ENCODE measurements at regions not wholly inside any gene's neighbourhood (a gene's known extent, or its start where the extent isn't known, plus 50 kb on each side); places are given as distances from the start of the nearest gene placed in this dataset.

DNA sequence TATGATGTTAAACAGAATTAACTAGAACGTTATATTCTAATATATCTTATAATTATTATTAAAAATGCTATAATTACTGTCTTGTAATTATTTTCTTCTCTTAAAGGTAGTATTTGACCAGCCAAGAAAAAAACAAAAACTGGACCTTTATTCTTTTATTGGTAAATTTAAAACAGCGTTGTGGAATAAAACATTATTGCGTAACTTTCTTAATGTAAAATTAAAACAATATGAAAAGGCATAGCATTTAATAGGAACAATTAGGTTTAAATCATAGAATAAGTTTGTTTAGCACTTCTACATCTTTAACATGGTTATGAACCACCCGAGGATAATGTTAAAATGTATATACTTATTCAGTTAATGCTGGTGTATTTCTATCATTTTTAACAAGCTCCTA, 574.5 kb upstream of the CDH18 start:
- intact Hi-C loops (cut with DNase I), result no loop called here
- no peak for ATAC-seq
- Histone ChIP-seq H3K9me3 (no peaks in the 10 kb centered on the region), H3K4me1 (no peaks in the 10 kb centered on the region), H3K36me3 (no peaks in the 10 kb centered on the region), H3K27ac (no peak overlapping the region), H3K27me3 (no peaks in the 10 kb centered on the region), H3K4me3 (no peak overlapping the region)
- TF ChIP-seq, protein P1, sequence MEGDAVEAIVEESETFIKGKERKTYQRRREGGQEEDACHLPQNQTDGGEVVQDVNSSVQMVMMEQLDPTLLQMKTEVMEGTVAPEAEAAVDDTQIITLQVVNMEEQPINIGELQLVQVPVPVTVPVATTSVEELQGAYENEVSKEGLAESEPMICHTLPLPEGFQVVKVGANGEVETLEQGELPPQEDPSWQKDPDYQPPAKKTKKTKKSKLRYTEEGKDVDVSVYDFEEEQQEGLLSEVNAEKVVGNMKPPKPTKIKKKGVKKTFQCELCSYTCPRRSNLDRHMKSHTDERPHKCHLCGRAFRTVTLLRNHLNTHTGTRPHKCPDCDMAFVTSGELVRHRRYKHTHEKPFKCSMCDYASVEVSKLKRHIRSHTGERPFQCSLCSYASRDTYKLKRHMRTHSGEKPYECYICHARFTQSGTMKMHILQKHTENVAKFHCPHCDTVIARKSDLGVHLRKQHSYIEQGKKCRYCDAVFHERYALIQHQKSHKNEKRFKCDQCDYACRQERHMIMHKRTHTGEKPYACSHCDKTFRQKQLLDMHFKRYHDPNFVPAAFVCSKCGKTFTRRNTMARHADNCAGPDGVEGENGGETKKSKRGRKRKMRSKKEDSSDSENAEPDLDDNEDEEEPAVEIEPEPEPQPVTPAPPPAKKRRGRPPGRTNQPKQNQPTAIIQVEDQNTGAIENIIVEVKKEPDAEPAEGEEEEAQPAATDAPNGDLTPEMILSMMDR (IDR thresholded peaks at IDR 0.05), result no peak
- 66 to 85% methylated on average over 4 of the region's 4 CpGs for WGBS, 2 donors
- DNase-seq, result no peak

DNA sequence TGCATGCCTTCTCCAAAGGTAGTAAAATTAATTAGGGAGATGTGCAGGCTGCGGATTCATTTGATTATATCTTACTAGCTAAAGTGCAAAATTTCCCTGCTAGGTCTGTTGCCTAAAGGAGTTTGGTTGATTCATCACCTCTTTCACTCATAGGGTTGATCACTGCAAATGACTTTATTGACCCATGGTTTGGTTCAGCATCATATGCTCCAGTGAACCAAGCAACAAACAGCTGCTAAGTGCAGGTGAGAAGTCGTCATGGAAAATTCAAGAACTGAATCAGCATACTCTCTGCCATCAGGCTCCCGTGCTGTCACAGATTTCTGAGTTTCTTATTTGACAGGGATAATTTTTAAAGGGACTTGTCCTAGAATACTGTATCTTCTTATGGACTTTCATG, 571.8 kb upstream of the CDH18 start:
- Histone ChIP-seq H3K4me1 (no peaks in the 10 kb centered on the region), H3K9me3 (peaks cover 0 to 2% (median 0%) of the 10 kb centered on the region in 11 donors), H3K27me3 (no peaks in the 10 kb centered on the region), H3K27ac (no peak overlapping the region), H3K36me3 (no peaks in the 10 kb centered on the region), H3K4me3 (no peak overlapping the region)
- ATAC-seq, result no peak
- 41 to 71% methylated on average over 3 of the region's 3 CpGs for WGBS, 2 donors
- TF ChIP-seq, protein P1 (IDR thresholded peaks at IDR 0.05), result no peak
- intact Hi-C loops (cut with DNase I), result no loop called here
- no peak for DNase-seq

DNA sequence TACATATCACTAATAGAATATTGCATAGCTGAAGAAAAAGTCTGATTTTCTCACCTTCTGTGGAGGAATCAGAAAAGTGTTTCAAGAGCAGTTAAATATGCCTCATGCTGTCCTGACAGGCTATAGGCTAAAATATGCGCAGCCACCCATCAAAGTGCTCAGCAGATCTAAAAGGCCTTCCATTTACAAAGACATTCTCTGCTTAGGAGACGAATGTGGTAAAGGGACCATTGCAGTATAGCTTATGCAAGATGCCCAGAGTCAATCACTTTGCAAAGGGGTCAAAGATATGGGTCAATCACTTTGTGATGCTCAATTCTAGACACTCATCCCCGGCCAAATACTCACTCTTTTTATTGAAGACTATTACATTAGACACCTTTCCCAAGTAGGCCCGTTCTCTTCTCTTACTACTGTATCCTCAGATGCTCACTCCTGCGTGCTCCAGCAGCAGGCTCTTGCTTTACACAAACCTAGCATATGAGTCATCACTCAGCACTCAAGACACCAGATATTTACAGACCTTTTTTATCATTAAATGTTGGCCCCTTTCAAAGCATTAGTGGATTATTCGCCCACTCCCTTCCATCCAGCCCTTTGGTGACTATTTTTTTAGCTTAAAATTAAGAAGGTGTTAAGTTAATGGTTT, 568.2 kb upstream of the CDH18 start:
- WGBS, 2 donors, result 59 to 61% methylated on average over 6 of the region's 6 CpGs
- no peak overlapping the region for H3K27ac ChIP-seq

DNA sequence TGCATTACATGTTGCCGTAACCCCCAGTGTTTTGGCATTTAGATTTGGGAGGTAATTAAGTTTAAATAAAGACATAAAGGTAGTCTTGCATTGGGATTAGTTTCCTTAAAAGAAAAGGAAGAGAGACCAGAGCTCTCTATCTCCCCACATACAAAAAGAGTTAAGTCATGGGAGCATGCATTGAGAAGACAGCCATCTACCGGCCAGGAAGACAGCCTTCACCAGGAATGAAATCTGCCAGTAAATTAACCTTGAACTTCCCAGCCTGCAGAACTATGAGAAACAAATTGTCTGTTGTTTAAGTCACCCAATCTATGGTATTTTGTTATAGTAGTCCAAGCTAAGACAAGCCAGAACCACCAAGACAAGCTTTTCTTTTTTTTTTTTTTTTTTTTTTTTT, 567.0 kb upstream of the CDH18 start:
- Histone ChIP-seq H3K27ac (no peak overlapping the region), H3K9me3 (peaks cover 0 to 13% (median 0%) of the 10 kb centered on the region in 11 donors), H3K27me3 (no peaks in the 10 kb centered on the region), H3K36me3 (no peaks in the 10 kb centered on the region), H3K4me3 (no peak overlapping the region), H3K4me1 (no peaks in the 10 kb centered on the region)
- TF ChIP-seq, protein P1 (IDR thresholded peaks at IDR 0.05), result no peak
- DNase-seq (no peak), ATAC-seq (no peak)
- WGBS, 2 donors, result 60 to 67% methylated on average over 2 of the region's 2 CpGs
- intact Hi-C loops (cut with DNase I), result no loop called here

More for the DNA sequence above, 568.2 kb upstream of the CDH18 start:
- Histone ChIP-seq H3K27me3 (no peaks in the 10 kb centered on the region), H3K36me3 (no peaks in the 10 kb centered on the region), H3K4me3 (no peak overlapping the region), H3K4me1 (no peaks in the 10 kb centered on the region), H3K9me3 (peaks cover 0 to 6% (median 0%) of the 10 kb centered on the region in 11 donors)
- intact Hi-C loops (cut with DNase I), result no loop called here
- DNase-seq (no peak), ATAC-seq (no peak)
- TF ChIP-seq, protein P1 (IDR thresholded peaks at IDR 0.05), result no peak
